Mucosa of gallbladder (tissue), 1 donor: ENCODE measurements at regions not wholly inside any gene's neighbourhood (a gene's known extent, or its start where the extent isn't known, plus 50 kb on each side); places are given as distances from the start of the nearest gene placed in this dataset.

ENCODE experiments used
- DNase-seq: peaks from one replicate; pipeline ENCODE4 v3.0.0-alpha.2; 2020; ENCODE audit warnings: low spot score
- donor health status: DM: no; HTN: no; CAD: no.

DNA sequence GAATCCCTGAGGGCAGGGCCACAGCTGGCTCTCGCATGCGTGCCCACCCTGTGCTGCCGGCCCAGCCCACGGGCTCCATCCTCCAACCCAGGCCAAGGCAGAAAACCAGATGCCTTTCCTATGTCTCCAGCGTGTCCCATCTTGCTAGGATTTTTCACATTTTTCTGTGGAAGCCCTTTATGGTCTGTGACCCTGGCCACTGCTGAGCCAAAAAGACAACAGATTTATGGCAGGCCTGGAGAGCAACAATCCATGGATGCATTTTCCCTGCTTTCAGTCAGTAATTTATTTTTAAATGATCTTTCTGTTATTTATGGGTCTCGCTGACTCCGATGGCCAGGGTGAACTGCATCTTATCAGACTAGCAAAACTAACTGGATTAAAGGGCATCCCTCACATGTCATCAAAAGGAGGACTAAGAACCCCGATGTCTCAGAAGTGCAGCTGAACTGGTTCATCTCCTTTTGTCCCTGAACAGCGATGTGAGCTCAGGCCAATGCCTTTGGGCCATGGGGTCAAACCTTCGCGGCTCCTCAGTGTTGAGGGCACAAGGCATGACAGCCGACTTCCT, 346.0 kb downstream of the CYRIA start:
- no peak for DNase-seq

DNA sequence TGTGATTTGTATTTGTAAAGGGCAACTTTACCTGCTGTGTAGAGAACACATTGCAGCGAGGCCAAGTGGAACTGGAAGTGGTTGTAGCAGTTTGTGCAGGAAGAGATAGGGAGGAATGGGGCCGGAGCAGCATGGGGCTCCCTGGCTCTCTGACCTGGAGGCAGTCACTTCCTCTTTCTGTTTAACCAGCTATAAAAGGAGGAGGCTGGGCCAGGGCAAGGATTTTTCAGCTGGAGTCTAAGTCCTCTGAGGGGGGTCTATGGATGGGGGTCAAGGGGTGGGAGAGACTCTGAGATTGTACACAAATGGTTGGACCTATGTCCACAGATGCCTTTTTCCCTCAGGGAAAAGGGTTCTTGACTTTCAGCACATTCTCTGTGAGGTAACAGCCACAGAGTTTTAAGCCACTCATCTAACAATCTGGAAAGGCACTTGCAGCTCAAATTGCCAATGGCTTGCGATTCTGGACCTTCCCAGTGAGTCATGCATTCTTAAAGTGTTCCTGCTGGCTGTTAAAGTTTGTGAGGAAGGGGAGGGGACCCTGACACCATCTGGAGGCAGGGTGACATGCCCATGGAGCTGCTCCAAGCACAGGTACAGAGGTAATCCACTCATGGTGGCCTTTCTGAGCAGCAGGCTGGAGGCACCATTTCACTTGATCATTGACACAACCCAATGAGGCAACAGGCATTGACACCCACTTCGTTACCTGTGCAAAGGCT, 347.0 kb downstream of the CYRIA start:
- no peak for DNase-seq

DNA sequence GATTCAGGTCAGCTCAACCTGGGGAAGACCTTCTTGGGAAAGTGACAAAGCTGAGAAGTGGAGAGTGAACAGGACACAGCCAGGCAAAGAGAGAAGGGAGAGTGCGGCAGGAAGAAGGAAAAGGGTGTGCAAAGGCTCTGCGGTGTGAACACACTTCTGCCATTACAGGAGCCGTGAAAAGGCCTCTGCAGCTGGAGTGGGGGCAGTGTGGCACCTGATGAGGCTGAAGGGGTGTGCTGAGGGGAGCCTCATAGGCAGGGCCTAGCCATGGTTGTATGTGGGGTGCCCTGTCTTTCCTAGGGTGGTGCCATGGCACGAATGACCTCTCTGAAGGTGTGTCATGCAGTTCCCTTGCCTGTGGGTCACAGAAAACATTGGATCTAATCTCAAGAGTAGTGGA, 347.6 kb downstream of the CYRIA start:
- no peak for DNase-seq

DNA sequence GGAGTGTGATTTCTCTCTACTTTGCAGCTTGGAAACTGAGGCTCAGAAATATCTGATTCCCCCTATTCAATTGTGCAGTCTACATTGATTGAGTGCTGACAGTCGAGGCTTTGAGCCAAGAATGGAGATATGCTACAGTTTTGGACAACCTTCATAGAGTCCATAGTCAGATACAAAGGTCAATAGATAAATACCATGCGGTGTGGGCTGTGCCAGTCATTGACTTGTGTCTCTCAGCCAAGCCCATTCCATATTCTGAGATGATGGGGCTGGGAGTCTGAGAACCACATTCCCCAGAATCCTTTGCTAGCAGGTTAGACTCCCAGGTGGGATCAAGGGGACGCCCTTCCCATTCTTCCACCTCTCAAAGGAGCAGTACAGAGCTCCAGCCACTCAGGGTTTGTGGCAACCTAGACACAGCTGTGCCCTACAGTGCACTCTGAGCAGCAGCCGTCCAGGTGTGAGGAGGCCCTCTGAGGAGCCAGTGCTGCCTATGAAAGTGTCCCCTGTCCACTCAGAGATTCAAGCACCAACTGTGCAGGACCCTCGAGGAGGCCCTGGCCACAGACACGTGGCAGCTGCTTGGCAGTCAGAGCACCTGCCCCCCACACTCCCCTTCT, 348.3 kb downstream of the CYRIA start:
- no peak for DNase-seq

GRCh38 chr2:16316456-16317210, 349.0 kb downstream of the CYRIA start:
- no peak for DNase-seq

DNA sequence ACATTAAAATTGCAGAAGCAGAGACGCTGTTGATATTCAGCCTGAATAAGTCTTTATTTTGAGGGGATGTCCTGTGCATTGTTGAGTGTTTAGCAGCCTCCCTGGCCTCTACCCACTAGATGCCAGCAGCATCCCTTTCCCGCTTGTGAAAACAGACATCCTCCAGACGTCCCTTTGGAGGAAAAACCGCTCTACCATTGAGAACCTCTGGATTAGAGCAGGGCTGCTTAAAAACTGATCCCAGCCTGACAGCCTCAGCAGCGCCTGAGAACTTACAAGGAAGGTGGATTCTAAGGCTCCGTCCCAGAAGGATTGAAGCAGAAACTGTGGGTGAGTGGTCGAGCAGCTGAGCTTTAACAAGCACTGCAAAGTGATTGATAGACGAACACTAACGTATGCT, 349.7 kb downstream of the CYRIA start:
- no peak for DNase-seq

GRCh38 chr2:16315458-16315835, 350.2 kb downstream of the CYRIA start:
- DNase-seq = no peak

- no peak for DNase-seq
Measured at GRCh38 chr2:16314691-16315457, 350.8 kb downstream of the CYRIA start.

DNA sequence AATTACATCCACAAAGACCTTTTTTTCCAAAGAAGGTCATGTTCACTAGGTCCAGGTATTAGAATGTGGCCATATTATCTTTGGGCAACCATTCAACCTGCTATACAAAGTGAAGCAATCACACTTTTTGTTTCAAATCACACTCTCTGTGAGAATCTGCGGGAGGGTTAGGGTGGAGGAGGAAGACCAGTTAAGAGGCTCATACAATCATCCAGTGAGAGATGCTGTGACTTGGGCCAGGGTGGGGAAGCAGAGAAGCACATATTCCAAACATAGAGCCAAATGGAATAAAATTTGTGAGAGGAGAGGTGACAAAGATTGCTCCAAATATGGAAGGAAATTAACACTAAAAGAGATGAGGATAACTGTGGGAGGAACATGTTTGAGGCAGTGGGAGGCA, 351.6 kb downstream of the CYRIA start:
- DNase-seq = no peak

DNA sequence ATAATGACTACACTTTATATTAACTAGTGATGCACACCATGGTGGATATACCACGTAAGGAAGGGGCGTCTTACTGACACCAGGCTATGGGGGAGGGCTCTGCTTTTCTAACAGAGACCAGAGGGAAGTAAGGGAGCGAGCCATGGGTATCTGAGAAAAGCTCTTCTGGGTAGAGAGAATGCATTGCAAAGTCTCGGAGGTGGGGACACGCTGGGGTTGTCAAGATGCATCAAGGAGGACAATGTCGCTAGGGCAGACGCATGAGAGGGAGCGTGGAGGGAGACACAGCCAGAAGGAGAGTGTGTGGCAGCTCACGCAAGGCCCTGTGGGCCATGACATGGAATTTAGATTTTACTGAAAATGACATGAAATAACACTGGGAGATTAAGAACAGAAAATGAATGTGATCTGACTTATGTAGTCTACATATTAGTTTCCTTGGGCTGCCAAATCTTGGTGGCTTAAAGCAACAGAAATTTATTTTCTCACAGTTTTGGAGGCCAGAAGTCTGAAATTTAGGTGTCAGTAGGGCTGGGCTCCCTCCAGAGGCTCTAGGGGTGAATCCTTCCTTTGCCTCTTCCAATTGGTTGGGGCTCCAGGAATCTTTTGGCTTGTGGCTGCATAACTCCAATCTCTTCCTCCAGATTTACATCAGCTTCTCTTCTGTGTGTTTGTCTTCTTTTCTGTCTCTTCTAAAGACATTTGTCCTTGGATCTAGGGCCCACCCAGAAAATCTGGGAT, 352.2 kb downstream of the CYRIA start:
- no peak for DNase-seq

DNA sequence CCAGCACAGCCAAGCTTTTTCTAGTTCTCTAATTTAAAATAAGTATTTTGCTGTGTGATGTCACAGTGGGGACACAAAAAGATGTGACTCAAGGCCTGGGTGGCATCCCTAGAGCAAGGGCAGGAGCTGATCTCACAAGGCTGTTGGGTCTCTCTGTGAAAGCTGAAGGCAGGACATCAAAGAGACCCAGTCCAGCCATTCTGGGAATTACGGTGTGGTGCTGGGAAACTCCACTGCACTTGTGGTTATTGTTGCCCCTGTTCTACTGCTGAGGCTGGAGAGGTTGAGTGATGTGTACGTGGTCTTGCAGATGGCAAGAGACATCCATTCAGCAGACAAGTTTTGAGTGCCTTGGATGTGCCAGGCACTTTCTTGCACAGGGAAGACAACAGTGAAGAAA, 352.9 kb downstream of the CYRIA start:
- DNase-seq = no peak

DNA sequence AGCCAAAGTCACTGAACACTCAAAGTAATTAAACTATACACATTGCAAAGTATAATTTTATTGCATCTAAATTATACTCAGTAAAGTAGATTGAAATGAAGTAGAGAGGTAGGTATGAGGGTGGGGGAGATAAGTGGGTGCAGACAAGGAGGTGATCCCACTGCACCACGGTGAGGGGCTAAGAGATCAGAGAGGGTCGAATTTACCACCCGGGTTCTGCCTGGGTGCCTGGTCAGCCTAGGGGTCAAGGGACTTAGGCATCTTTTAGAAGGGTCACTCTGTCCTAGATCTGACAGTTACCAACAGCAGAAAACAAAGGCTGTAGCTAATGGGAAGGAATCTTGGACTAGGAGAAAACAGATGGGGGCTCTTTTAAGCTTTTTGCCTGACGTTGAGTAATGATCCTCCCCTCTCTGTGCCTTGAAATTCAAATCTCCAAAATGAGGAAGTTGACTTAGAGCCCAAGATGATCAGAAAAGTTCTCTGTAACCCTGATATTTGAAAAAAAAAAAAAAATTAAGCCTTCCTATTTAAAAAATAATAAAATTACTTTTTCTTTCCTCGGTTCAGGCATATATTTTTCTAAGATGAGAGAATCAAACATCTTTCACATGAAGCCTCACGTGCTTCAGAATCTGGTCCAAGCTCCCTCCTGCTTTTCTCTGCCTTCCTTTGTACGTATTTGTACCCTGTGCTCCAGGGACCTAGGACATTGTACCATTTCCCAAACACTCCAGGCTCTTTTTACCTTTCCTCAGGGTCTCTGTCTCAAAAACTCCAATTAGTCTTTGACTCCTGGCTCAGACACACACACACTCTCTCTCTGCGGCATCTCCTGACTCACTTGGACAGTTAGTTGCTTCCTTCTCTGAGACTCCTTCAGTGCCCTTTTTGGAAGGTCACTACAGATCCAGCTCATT, 353.9 kb downstream of the CYRIA start:
- DNase-seq = no peak

DNA sequence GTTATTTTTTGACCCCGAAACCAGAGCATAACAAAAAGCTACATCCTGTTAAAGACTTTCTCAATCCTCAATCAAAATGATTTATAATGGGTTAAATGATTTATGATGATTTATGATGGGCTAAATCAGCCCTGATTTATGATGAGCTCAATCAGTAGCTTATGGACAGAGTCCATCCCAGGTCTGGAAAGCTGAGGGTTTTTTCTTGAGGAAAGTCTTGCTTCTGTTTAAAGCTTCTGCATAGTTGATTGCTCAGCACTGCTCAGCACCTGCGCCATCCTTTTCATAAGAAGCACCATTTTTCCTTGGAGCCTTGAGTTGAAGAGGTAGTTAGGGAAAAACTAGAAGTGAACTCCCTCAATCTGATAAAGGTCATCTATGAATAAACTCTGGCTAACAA, 356.8 kb downstream of the CYRIA start:
- DNase-seq = no peak

GRCh38 chr2:16304876-16305590, 360.6 kb downstream of the CYRIA start:
- no peak for DNase-seq

GRCh38 chr2:16303761-16304160, 361.9 kb downstream of the CYRIA start:
- no peak for DNase-seq

GRCh38 chr2:16303273-16303577, 362.4 kb downstream of the CYRIA start:
- no peak for DNase-seq

GRCh38 chr2:16302431-16303272, 362.3 kb downstream of the MYCN start:
- no peak for DNase-seq

DNA sequence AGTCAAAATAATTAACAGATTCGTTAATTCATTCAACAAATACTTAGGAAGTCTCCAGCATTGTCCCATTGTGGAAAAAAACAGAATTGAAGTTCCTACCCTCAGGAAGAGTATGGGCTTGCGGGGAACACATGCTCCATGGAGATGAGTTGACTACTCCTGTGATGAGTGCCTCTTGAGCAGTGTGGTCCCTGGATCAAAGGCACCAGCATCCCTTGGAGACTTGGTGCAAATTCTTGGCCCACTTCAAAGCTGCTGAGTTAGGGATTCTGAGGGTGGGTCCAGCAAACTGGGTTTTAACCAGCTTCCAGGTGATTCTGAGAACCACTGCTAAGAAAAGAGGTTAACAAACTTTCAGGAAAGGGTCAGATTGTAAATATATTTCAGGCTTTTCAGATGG, 361.6 kb downstream of the MYCN start:
- no peak for DNase-seq

GRCh38 chr2:16298866-16299265, 358.5 kb downstream of the MYCN start:
- DNase-seq = no peak
